HG03060 (cell line): ENCODE measurements at regions not wholly inside any gene's neighbourhood (a gene's known extent, or its start where the extent isn't known, plus 50 kb on each side); places are given as distances from the start of the nearest gene placed in this dataset.
"Not testable (repeated sequence)": the region's sequence is repeated elsewhere in the genome, so short reads cannot be mapped to it uniquely, and the experiment has no call there.

Experiments
- ATAC-seq: cut with Tn5 transposase; IDR thresholded peaks from one replicate; pipeline ENCODE4 v1.9.1; 2021; ENCODE audit warnings: low read depth, moderate number of reproducible peaks; ENCODE audit not compliant: unreplicated experiment

- ATAC-seq: no peak
Observed at GRCh38 chr12:78331181-78331580, 500.5 kb downstream of the NAV3 start.

GRCh38 chr12:78331753-78332152 lies 501.1 kb downstream of the NAV3 start:
- no peak for ATAC-seq

GRCh38 chr12:78338054-78338785 lies 507.5 kb downstream of the NAV3 start:
- no peak for ATAC-seq

- no peak for ATAC-seq
Observed at GRCh38 chr12:78340406-78340805, 509.7 kb downstream of the NAV3 start.

- ATAC-seq: no peak
Observed at GRCh38 chr12:78343657-78344056, 513.0 kb downstream of the NAV3 start.

GRCh38 chr12:78359520-78359919 lies 505.1 kb upstream of the SYT1 start:
- no peak for ATAC-seq

GRCh38 chr12:78361683-78362082 lies 502.9 kb upstream of the SYT1 start:
- ATAC-seq: no peak

GRCh38 chr12:78371284-78371683 lies 493.3 kb upstream of the SYT1 start:
- ATAC-seq: no peak

- no peak for ATAC-seq
Observed at GRCh38 chr12:78375461-78375860, 489.1 kb upstream of the SYT1 start.

GRCh38 chr12:78376257-78376656 lies 488.3 kb upstream of the SYT1 start:
- no peak for ATAC-seq

- ATAC-seq: not testable (repeated sequence)
Observed at GRCh38 chr12:78379065-78379464, 485.5 kb upstream of the SYT1 start.

- ATAC-seq: no peak
Observed at GRCh38 chr12:78383414-78383813, 481.2 kb upstream of the SYT1 start.

GRCh38 chr12:78384541-78384940 lies 480.0 kb upstream of the SYT1 start:
- no peak for ATAC-seq

- no peak for ATAC-seq
Observed at GRCh38 chr12:78385541-78385940, 479.0 kb upstream of the SYT1 start.

GRCh38 chr12:78386871-78387270 lies 477.7 kb upstream of the SYT1 start:
- ATAC-seq: no peak

- ATAC-seq: no peak
Observed at GRCh38 chr12:78387721-78388120, 476.9 kb upstream of the SYT1 start.

GRCh38 chr12:78388461-78388860 lies 476.1 kb upstream of the SYT1 start:
- ATAC-seq: no peak

GRCh38 chr12:78390920-78391319 lies 473.7 kb upstream of the SYT1 start:
- no peak for ATAC-seq

GRCh38 chr12:78392918-78393317 lies 471.7 kb upstream of the SYT1 start:
- ATAC-seq: no peak

- ATAC-seq: no peak
Observed at GRCh38 chr12:78395961-78396360, 468.6 kb upstream of the SYT1 start.

- ATAC-seq: no peak
Observed at GRCh38 chr12:78396538-78396937, 468.0 kb upstream of the SYT1 start.

GRCh38 chr12:78398750-78399149 lies 465.8 kb upstream of the SYT1 start:
- ATAC-seq: no peak
